GM20000 (cell line): ENCODE measurements at regions not wholly inside any gene's neighbourhood (a gene's known extent, or its start where the extent isn't known, plus 50 kb on each side); places are given as distances from the start of the nearest gene placed in this dataset.

Experiments used
- DNase-seq: peaks from one replicate; pipeline ENCODE4 v3.0.0; 2012; ENCODE audit warnings: low spot score
- TF ChIP-seq, protein P1 (sequence below): IDR thresholded peaks from 2 replicates; pipeline ENCODE4 v1.5.1; 2012; ENCODE audit warnings: mild to moderate bottlenecking, control low read depth; ENCODE audit errors: extremely low read depth, missing control alignments

- no peak for DNase-seq
- TF ChIP-seq, protein P1, sequence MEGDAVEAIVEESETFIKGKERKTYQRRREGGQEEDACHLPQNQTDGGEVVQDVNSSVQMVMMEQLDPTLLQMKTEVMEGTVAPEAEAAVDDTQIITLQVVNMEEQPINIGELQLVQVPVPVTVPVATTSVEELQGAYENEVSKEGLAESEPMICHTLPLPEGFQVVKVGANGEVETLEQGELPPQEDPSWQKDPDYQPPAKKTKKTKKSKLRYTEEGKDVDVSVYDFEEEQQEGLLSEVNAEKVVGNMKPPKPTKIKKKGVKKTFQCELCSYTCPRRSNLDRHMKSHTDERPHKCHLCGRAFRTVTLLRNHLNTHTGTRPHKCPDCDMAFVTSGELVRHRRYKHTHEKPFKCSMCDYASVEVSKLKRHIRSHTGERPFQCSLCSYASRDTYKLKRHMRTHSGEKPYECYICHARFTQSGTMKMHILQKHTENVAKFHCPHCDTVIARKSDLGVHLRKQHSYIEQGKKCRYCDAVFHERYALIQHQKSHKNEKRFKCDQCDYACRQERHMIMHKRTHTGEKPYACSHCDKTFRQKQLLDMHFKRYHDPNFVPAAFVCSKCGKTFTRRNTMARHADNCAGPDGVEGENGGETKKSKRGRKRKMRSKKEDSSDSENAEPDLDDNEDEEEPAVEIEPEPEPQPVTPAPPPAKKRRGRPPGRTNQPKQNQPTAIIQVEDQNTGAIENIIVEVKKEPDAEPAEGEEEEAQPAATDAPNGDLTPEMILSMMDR, result no peak
Measured at GRCh38 chr9:105993921-105994715, 299.8 kb downstream of the TMEM38B start.

DNA sequence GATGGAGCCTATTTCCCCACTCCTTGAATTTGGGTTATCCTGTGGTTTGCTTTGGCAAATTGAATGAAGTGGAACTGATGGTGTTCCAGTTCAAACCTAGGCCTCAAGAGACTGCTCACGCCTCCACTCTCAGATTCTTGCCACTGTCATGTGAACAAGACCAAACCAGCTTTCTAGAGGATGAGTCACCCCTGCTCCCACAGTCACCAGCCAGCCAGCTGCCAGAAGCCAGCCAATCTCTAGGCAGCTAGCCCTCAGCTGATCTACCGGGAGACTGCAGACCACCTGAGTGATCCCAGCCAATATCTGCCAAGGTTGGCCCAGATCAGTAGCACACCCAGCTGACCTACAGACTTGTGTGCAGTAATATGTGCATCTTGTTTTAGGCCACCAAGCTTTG is 300.6 kb downstream of the TMEM38B start:
- DNase-seq, result no peak
- TF ChIP-seq, protein P1, result no peak

GRCh38 chr9:106017198-106017740 is 322.9 kb downstream of the TMEM38B start:
- TF ChIP-seq, protein P1, result no peak
- DNase-seq, result no peak

GRCh38 chr9:106019039-106019680 is 324.8 kb downstream of the TMEM38B start:
- TF ChIP-seq, protein P1, result no peak
- DNase-seq, result no peak

- TF ChIP-seq, protein P1, result no peak
- DNase-seq, result no peak
Measured at GRCh38 chr9:106019702-106020101, 325.4 kb downstream of the TMEM38B start.

DNA sequence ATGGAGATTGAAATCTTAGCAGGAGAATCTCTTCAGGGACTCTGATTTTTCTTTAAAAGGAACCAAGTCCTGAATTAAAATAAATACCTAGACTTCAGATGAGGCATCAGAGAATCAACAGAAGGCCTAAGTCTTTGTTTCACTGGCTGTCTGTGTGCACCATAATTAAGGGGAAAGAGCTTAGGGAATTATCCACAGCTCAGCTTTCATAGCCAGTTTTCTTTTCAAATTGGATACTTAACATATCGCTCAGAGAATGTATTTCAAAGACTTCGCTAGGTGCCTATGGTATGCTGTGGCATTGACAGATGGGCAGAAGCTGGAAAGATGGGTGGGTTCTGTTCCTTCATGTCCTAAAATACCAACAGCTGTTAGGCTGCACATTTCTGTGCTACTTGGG is 325.8 kb downstream of the TMEM38B start:
- TF ChIP-seq, protein P1, result no peak
- no peak for DNase-seq

DNA sequence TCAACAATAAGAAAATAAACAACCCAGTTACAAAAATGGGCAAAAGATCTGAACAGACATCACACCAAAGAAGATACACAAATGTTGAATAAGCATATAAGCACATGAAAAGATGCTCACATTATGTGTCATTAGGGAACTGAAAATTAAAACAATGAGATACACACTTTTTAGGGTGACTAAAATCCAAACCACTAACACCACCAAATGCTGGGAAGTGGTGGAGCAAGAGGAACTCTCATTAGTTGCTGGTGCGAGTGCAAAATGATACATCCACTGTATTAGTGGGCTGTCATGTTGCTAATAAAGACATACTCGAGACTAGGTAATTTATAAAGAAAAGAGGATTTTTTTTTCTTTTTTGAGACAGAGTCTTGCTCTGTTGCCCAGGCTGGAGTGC is 329.1 kb downstream of the TMEM38B start:
- TF ChIP-seq, protein P1, result no peak

More for the DNA sequence above, 329.1 kb downstream of the TMEM38B start:
- DNase-seq, result no peak
